ENCODE measurements at regions not wholly inside any gene's neighbourhood (a gene's known extent, or its start where the extent isn't known, plus 50 kb on each side); places are given as distances from the start of the nearest gene placed in this dataset.
"Not testable (repeated sequence)": the region's sequence is repeated elsewhere in the genome, so short reads cannot be mapped to it uniquely, and the experiment has no call there.

DNA sequence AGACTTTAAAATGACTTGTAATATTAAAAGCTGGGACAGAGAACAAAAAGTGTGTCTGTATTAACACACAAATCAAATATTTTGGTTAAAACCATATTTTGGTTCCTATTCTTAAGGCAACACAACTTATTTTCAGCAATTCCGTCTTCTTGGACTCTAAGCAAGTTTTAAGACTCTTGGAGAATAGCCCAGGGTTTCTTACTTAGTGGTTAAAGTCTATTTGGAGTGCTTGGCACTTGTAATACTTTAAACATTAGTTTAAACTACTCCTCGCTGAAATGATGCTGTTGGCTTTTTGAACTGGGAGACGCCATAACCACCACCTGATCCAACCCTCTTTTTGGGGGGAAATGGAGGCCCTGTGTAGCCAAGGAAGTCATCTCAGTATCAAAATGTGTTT, 109.7 kb upstream of the GMDS start:
- Histone ChIP-seq H3K4me3 (ENCODE audit: low read length) (no peak overlapping the region), H3K9me3 (ENCODE audit: low read depth, low read length) (no peaks in the 10 kb centered on the region), H3K4me1 (ENCODE audit: insufficient read depth, low read length) (no peaks in the 10 kb centered on the region), H3K27me3 (ENCODE audit: insufficient read depth, low read length) (no peaks in the 10 kb centered on the region)

GRCh38 chr6:2354138-2354491, 108.7 kb upstream of the GMDS start:
- Histone ChIP-seq H3K4me3 (ENCODE audit: low read length) (no peak overlapping the region), H3K9me3 (ENCODE audit: low read depth, low read length) (no peaks in the 10 kb centered on the region), H3K4me1 (ENCODE audit: insufficient read depth, low read length) (no peaks in the 10 kb centered on the region), H3K27me3 (ENCODE audit: insufficient read depth, low read length) (no peaks in the 10 kb centered on the region)

GRCh38 chr6:2353412-2354137, 108.2 kb upstream of the GMDS start:
- H3K4me1 ChIP-seq (ENCODE audit: insufficient read depth, low read length) = no peaks in the 10 kb centered on the region
- H3K27me3 ChIP-seq (ENCODE audit: insufficient read depth, low read length) = no peaks in the 10 kb centered on the region
- H3K9me3 ChIP-seq (ENCODE audit: low read depth, low read length) = no peaks in the 10 kb centered on the region
- H3K4me3 ChIP-seq (ENCODE audit: low read length) = no peak overlapping the region

DNA sequence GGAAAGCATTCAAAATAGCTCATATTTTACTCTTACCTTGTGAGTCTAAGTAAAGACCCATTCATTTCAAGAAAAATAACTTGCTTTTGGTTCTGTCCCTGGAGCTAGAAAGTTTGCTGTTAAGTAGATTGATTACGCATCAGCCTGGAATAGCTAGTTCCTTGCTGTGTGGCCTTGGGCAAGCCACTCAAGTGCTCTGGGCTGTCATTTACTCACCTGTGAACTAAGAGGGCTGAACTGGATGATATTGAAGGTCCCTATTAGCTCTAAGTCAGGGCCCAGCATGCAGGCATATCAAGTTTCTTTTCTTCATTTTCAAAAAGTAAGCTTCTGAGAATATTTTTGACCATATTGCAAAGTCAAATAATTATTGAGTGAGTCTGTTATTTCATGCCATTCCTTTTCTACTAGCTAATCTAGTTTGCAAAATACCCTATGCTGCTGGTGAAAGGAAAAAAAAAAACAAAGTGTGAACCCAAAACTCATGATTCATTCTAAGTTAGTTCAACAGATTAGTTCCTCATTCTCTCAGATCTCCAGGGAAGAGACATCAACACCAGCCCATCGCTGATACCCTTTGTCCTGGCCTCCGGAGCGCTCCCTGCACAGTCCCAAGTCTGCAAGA, 106.5 kb upstream of the GMDS start:
- Histone ChIP-seq H3K27me3 (ENCODE audit: insufficient read depth, low read length) (no peaks in the 10 kb centered on the region), H3K4me1 (ENCODE audit: insufficient read depth, low read length) (no peaks in the 10 kb centered on the region), H3K9me3 (ENCODE audit: low read depth, low read length) (no peaks in the 10 kb centered on the region), H3K4me3 (ENCODE audit: low read length) (no peak overlapping the region)

DNA sequence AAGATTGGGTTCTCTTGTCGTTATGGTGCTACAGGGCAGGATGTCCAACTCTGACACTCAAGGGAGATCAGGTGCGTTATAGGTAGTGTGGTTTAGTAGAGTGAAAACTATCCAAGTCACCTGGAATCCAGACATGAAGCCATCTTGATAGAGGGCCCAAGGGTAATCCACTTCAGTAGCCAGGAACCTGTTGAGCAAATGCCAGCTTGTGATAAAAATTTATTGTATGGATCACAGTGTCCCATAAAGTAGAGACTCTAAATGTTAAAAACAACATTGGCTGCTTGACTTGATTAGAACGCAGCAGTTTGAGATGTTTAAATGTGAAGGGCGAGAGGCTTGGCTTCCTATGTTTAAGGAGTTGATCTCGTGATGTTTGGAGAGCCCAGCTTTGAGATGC, 105.7 kb upstream of the GMDS start:
- no peaks in the 10 kb centered on the region for H3K4me1 ChIP-seq (ENCODE audit: insufficient read depth, low read length)
- no peaks in the 10 kb centered on the region for H3K9me3 ChIP-seq (ENCODE audit: low read depth, low read length)
- H3K27me3 ChIP-seq (ENCODE audit: insufficient read depth, low read length) = no peaks in the 10 kb centered on the region
- no peak overlapping the region for H3K4me3 ChIP-seq (ENCODE audit: low read length)

DNA sequence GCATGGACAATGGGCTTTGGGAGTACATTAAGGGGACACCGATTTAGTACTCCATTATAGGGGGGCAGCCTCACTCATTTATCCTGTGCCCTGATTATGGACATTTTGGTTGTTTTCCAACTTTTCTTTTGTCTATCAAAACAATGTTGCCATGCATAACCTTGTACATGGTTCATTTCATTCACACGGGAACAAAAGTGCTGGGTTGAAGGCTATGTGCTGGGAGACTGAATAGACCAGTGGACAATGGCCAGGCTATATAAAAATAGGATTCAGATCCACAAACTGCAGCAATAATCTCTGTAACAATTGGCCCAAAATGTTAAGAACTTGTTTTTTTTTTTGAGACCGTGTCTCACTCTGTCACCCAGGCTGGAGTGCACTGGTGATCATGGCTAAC, 100.7 kb upstream of the GMDS start:
- Histone ChIP-seq H3K4me3 (ENCODE audit: low read length) (no peak overlapping the region), H3K9me3 (ENCODE audit: low read depth, low read length) (no peaks in the 10 kb centered on the region), H3K4me1 (ENCODE audit: insufficient read depth, low read length) (no peaks in the 10 kb centered on the region), H3K27me3 (ENCODE audit: insufficient read depth, low read length) (no peaks in the 10 kb centered on the region)

DNA sequence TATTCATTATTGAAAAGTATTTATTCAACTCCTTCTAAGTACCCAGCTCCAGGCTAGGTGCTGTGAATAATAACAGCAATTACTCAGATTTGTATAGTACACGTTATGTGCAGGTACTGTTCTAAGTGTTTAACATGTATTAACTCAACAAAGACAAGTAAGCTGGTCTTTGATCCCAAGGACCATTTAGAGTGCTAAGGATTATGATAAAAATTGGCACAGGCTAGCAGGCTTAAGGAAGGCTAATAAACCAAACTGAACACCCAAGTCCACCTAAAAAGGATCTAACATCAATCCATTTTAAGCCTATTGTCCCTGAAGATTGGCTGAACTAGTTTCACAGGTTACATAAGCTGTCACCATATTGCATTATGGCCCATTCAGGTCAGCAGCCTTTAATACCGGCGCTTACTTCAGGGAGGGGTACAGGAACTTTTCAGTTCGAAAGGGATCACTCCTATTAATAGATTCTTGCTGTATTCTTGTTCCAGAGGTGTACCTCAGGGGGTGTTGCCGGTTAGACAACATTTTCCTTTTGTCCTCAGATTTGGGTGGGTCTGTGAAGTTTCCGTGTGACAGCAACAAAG, 99.0 kb upstream of the GMDS start:
- no peaks in the 10 kb centered on the region for H3K4me1 ChIP-seq (ENCODE audit: insufficient read depth, low read length)
- H3K9me3 ChIP-seq (ENCODE audit: low read depth, low read length) = peaks cover 16% of the 10 kb centered on the region
- no peak overlapping the region for H3K4me3 ChIP-seq (ENCODE audit: low read length)
- no peaks in the 10 kb centered on the region for H3K27me3 ChIP-seq (ENCODE audit: insufficient read depth, low read length)

- no peak overlapping the region for H3K4me3 ChIP-seq (ENCODE audit: low read length)
- peaks cover 46% of the 10 kb centered on the region for H3K9me3 ChIP-seq (ENCODE audit: low read depth, low read length)
- no peaks in the 10 kb centered on the region for H3K4me1 ChIP-seq (ENCODE audit: insufficient read depth, low read length)
- no peaks in the 10 kb centered on the region for H3K27me3 ChIP-seq (ENCODE audit: insufficient read depth, low read length)
Measured at GRCh38 chr6:2327591-2327990, 82.2 kb upstream of the GMDS start.

DNA sequence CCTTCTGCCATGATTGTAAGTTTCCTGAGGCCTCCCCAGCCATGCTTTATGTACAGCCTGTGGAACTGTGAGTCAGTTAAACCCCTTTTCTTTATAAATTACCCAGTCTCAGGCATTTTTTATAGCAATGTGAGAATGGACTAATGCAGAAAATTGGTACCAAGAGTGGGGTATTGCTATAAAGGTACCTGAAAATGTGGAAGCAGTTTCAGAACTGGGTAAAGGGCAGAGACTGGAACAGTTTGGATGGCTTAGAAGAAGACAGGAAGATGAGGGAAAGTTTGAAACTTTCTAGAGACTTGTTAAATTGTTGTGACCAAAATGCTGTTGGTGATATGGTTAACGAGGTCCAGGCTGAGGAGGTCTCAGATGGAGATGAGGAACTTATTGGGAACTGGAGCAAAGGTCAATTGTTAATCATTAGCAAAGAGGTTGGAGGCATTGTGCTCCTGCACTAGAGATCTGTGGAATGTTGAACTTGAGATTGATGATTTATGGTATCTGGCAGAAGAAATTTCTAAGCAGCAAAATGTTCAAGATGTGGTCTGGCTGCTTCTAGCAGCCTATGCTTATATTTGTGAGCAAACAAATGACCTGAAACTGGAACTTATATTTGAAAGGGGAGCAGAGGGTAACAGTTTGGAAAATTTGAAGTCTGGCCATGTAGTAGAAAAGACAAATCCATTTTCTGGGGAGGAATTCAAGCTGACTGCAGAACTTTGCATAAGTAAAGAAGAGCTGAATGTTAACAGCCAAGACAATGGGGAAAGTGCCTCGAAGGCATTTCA, 79.0 kb upstream of the GMDS start:
- no peaks in the 10 kb centered on the region for H3K4me1 ChIP-seq (ENCODE audit: insufficient read depth, low read length)
- no peaks in the 10 kb centered on the region for H3K27me3 ChIP-seq (ENCODE audit: insufficient read depth, low read length)
- H3K4me3 ChIP-seq (ENCODE audit: low read length) = no peak overlapping the region
- peaks cover 50% of the 10 kb centered on the region for H3K9me3 ChIP-seq (ENCODE audit: low read depth, low read length)

DNA sequence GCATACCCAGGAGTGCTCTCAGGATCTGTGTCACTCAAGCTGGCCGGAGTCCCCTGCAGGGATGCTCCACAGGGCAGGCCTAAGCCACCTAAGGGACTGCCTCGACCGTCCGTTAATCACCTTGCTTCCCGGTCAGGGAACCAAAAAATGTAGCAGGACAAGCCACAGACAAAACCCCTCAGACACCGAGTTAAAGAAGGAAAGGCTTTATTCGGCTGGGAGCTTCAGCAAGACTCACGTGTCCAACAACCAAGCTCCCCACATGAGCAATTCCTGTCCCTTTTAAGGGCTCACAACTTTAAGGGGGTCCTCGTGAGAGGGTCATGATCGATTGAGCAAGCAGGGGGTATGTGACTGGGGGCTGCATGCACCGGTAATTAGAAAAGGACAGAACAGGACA, 72.1 kb upstream of the GMDS start:
- not testable (repeated sequence) for H3K4me1 ChIP-seq (ENCODE audit: insufficient read depth, low read length); H3K4me3 ChIP-seq (ENCODE audit: low read length); H3K27me3 ChIP-seq (ENCODE audit: insufficient read depth, low read length)
- H3K9me3 ChIP-seq (ENCODE audit: low read depth, low read length) = peaks cover 10% of the 10 kb centered on the region

DNA sequence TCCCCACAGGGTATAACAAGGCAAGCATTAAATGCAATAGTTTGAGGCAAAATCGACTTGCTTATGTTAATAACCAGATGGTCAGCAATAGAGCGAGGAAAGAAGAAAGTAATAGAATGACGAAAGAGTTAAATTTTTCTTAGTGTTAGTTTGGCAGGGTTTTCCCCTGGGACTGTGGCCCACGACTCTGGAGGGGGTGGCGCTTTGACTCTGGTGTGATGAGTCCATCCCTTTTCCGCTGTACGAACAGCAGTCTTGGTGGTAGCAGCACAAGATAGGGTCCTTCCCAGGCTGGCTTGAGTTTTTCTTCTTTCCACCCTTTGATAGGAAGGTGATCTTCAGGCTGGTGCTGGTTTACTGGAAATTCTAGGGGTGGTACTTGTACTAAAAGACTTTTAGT, 69.2 kb upstream of the GMDS start:
- Histone ChIP-seq H3K27me3 (ENCODE audit: insufficient read depth, low read length) (no peaks in the 10 kb centered on the region), H3K9me3 (ENCODE audit: low read depth, low read length) (no peaks in the 10 kb centered on the region), H3K4me1 (ENCODE audit: insufficient read depth, low read length) (no peaks in the 10 kb centered on the region), H3K4me3 (ENCODE audit: low read length) (no peak overlapping the region)

DNA sequence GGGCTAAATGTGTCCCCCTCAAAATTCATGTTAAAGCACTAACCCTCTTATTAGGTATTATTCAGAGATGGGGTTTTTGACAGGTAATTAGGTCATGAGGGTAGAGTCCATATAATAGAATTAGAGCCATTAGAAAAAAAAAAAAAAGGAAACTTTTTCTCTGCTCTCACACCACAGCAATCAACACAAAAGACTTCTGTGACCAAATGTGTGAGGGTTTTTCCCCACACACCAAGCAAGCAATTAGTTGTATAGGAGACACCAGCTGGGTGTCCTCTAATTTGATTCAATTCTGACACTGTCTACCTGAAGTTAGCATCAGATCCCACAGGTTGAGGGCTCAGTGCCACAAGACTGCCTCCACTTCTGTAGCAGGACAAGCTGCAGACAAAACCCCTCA, 64.6 kb upstream of the GMDS start:
- Histone ChIP-seq H3K9me3 (ENCODE audit: low read depth, low read length) (no peaks in the 10 kb centered on the region), H3K4me3 (ENCODE audit: low read length) (no peak overlapping the region), H3K4me1 (ENCODE audit: insufficient read depth, low read length) (no peaks in the 10 kb centered on the region), H3K27me3 (ENCODE audit: insufficient read depth, low read length) (no peaks in the 10 kb centered on the region)

DNA sequence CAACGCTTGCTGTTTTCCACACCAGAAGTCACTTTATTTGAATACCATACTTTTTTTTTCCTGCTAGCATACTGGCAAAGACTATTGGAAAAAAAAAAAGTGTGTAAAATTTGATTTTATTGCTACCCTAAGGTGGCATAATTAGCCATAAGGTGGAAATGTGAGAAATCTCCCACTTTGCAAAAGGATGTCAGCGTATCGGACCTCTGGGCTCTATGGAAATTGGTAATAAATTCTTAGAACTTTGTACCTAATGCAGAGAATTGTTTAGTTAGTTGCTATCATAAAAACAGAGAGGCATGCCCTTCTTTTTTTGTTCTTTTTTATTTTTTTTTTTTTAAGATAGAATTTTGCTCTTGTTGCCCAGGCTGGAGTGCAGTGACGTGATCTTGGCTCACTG, 63.7 kb upstream of the GMDS start:
- no peaks in the 10 kb centered on the region for H3K9me3 ChIP-seq (ENCODE audit: low read depth, low read length)
- no peaks in the 10 kb centered on the region for H3K27me3 ChIP-seq (ENCODE audit: insufficient read depth, low read length)
- no peak overlapping the region for H3K4me3 ChIP-seq (ENCODE audit: low read length)
- H3K4me1 ChIP-seq (ENCODE audit: insufficient read depth, low read length) = no peaks in the 10 kb centered on the region

GRCh38 chr6:2307799-2308198, 62.4 kb upstream of the GMDS start:
- H3K4me3 ChIP-seq (ENCODE audit: low read length) = no peak overlapping the region
- H3K4me1 ChIP-seq (ENCODE audit: insufficient read depth, low read length) = no peaks in the 10 kb centered on the region
- H3K27me3 ChIP-seq (ENCODE audit: insufficient read depth, low read length) = no peaks in the 10 kb centered on the region
- H3K9me3 ChIP-seq (ENCODE audit: low read depth, low read length) = no peaks in the 10 kb centered on the region

- no peaks in the 10 kb centered on the region for H3K9me3 ChIP-seq (ENCODE audit: low read depth, low read length)
- H3K27me3 ChIP-seq (ENCODE audit: insufficient read depth, low read length) = no peaks in the 10 kb centered on the region
- H3K4me1 ChIP-seq (ENCODE audit: insufficient read depth, low read length) = no peaks in the 10 kb centered on the region
- no peak overlapping the region for H3K4me3 ChIP-seq (ENCODE audit: low read length)
Measured at GRCh38 chr6:2305951-2306350, 60.5 kb upstream of the GMDS start.
